OCI-LY7 (cell line): ENCODE measurements at regions not wholly inside any gene's neighbourhood (a gene's known extent, or its start where the extent isn't known, plus 50 kb on each side); places are given as distances from the start of the nearest gene placed in this dataset.

ENCODE experiments used
- BruUV-seq: library from RNA; stranded (reverse); fragments of 400-500 nt; replicated peaks from 2 replicates; lab custom pipeline; 2021; lab: Mats Ljungman, UMichigan
- CTCF ChIA-PET: fragments of 300-600 bp; sonication (Branson Sonifier 250); formaldehyde crosslinking; loops from one replicate; lab custom pipeline; 2022; ENCODE audit warnings: antibody characterized with exemption; ENCODE audit not compliant: unreplicated experiment; lab: Charles Lee
- POLR2A ChIA-PET: fragments of 300-600 bp; sonication (Branson Sonifier 250); formaldehyde crosslinking; loops from one replicate; lab custom pipeline; 2022; ENCODE audit warnings: antibody characterized with exemption; lab: Charles Lee
- DNase-seq: peaks from one replicate; pipeline ENCODE4 v3.0.0-alpha.2; 2015; ENCODE audit warnings: low spot score
- H2AFZ ChIP-seq: fragments of 200-600 bp; sonication (generic), shearing (Covaris generic); 2 replicates; pipeline ENCODE4 v1.6.1; 2014; ENCODE audit warnings: mild to moderate bottlenecking, antibody characterized with exemption, low read length, moderate library complexity
- H3K27ac ChIP-seq: fragments of 200-600 bp; sonication (generic); 2 replicates; pipeline ENCODE4 v1.5.1; 2014; ENCODE audit warnings: mixed run types, low read depth, mild to moderate bottlenecking, moderate library complexity, low read length, inconsistent platforms; ENCODE audit not compliant: poor library complexity, severe bottlenecking
- H3K36me3 ChIP-seq: fragments of 200-600 bp; sonication (generic); 2 replicates; pipeline ENCODE4 v1.6.1; 2014; ENCODE audit warnings: mild to moderate bottlenecking, antibody characterized with exemption, low read length, moderate library complexity, mixed read lengths; ENCODE audit not compliant: insufficient read depth
- H3K4me1 ChIP-seq: fragments of 200-600 bp; sonication (generic); 2 replicates; pipeline ENCODE4 v1.5.1; 2014; ENCODE audit warnings: mild to moderate bottlenecking, low read length; ENCODE audit not compliant: insufficient read depth, poor library complexity, severe bottlenecking
- H3K4me2 ChIP-seq: fragments of 200-600 bp; sonication (generic); 2 replicates; pipeline ENCODE4 v1.6.1; 2014; ENCODE audit warnings: mild to moderate bottlenecking, low read length
- H3K4me3 ChIP-seq: fragments of 200-600 bp; sonication (generic); 2 replicates; pipeline ENCODE4 v1.5.1; 2014; ENCODE audit warnings: mild to moderate bottlenecking, low read depth, low read length; ENCODE audit not compliant: poor library complexity, severe bottlenecking
- H3K79me2 ChIP-seq: fragments of 200-600 bp; sonication (generic); 2 replicates; pipeline ENCODE4 v1.6.1; 2016; ENCODE audit warnings: low read depth, mild to moderate bottlenecking, low read length, moderate library complexity, mixed read lengths; ENCODE audit not compliant: insufficient read depth
- H3K9me2 ChIP-seq: fragments of 200-600 bp; sonication (generic); 2 replicates; pipeline ENCODE4 v1.6.1; 2016; ENCODE audit warnings: mild to moderate bottlenecking, low read length, mixed read lengths; ENCODE audit not compliant: insufficient read depth
- H3K9me3 ChIP-seq: fragments of 200-600 bp; sonication (generic); 2 replicates; pipeline ENCODE4 v1.6.1; 2014; ENCODE audit warnings: mild to moderate bottlenecking, mixed run types, low read length, mixed read lengths
- H4K20me1 ChIP-seq: fragments of 200-600 bp; sonication (generic); 2 replicates; pipeline ENCODE4 v1.6.1; 2014; ENCODE audit warnings: mild to moderate bottlenecking, antibody characterized with exemption, low read length, moderate library complexity, mixed read lengths; ENCODE audit not compliant: insufficient read depth
- CTCF ChIP-seq: fragments of 200-600 bp; sonication (generic); conservative IDR thresholded peaks from 2 replicates; pipeline ENCODE4 v1.5.1; 2014; ENCODE audit warnings: mild to moderate bottlenecking, antibody characterized with exemption, low read length, moderate library complexity, mixed read lengths
- EZH2phosphoT487 ChIP-seq: fragments of 200-600 bp; sonication (generic); IDR thresholded peaks from 2 replicates; pipeline ENCODE4 v1.6.1; 2018; ENCODE audit warnings: low read depth, borderline replicate concordance, mild to moderate bottlenecking, mixed run types, antibody characterized with exemption, low read length, moderate library complexity, mixed read lengths
- intact Hi-C: fragments of 100-400 bp; cut with micrococcal nuclease; formaldehyde crosslinking; loops from one replicate; pipeline ENCODE4 v1.10.0; 2022; ENCODE audit not compliant: unreplicated experiment

- Histone ChIP-seq H4K20me1 (no peaks in the 10 kb centered on the region), H3K4me1 (no peaks in the 10 kb centered on the region), H3K9me2 (no peaks in the 10 kb centered on the region), H3K27ac (no peak overlapping the region), H2AFZ (no peak overlapping the region), H3K4me3 (no peak overlapping the region), H3K79me2 (no peaks in the 10 kb centered on the region), H3K9me3 (peaks cover 15% of the 10 kb centered on the region; the same call in 1 of the 2 replicates), H3K4me2 (no peak overlapping the region), H3K36me3 (no peaks in the 10 kb centered on the region)
- DNase-seq = no peak
- no peak for TF ChIP-seq EZH2phosphoT487
- TF ChIP-seq CTCF = no peak
- ChIA-PET POLR2A (no interaction called here), CTCF (no interaction called here)
- intact Hi-C loops = no loop called here
- BruUV-seq = no TSS peak
Measured at GRCh38 chr5:26237489-26237888, 800.9 kb downstream of the CDH9 start.

- H3K4me3 ChIP-seq = no peak overlapping the region
- no peak for TF ChIP-seq EZH2phosphoT487
- TF ChIP-seq CTCF = no peak
- H3K36me3 ChIP-seq = no peaks in the 10 kb centered on the region
- no peak overlapping the region for H3K27ac ChIP-seq
- H3K9me3 ChIP-seq = peaks cover 15% of the 10 kb centered on the region; the same call in 1 of the 2 replicates
- H3K9me2 ChIP-seq = no peaks in the 10 kb centered on the region
- H3K79me2 ChIP-seq = no peaks in the 10 kb centered on the region
- DNase-seq = no peak
- intact Hi-C loops = no loop called here
- BruUV-seq = no TSS peak
- ChIA-PET CTCF (no interaction called here), POLR2A (no interaction called here)
- no peak overlapping the region for H3K4me2 ChIP-seq
- H4K20me1 ChIP-seq = no peaks in the 10 kb centered on the region
- no peaks in the 10 kb centered on the region for H3K4me1 ChIP-seq
- no peak overlapping the region for H2AFZ ChIP-seq
Measured at GRCh38 chr5:26236936-26237335, 801.5 kb downstream of the CDH9 start.

- no TSS peak for BruUV-seq
Measured at GRCh38 chr5:26232706-26233105, 805.7 kb downstream of the CDH9 start.

More at GRCh38 chr5:26232706-26233105, 805.7 kb downstream of the CDH9 start:
- Histone ChIP-seq H4K20me1 (no peaks in the 10 kb centered on the region), H3K4me3 (no peak overlapping the region), H3K27ac (no peak overlapping the region), H3K9me2 (no peaks in the 10 kb centered on the region), H3K4me2 (no peak overlapping the region), H3K79me2 (no peaks in the 10 kb centered on the region), H3K4me1 (no peaks in the 10 kb centered on the region), H2AFZ (no peak overlapping the region), H3K36me3 (no peaks in the 10 kb centered on the region), H3K9me3 (peaks cover 15% of the 10 kb centered on the region; the same call in 1 of the 2 replicates)
- no peak for TF ChIP-seq CTCF
- TF ChIP-seq EZH2phosphoT487 = no peak
- POLR2A ChIA-PET = no interaction called here
- intact Hi-C loops = no loop called here
- CTCF ChIA-PET = no interaction called here
- no peak for DNase-seq
